OCI-M2 (cell line): ENCODE measurements at regions not wholly inside any gene's neighbourhood (a gene's known extent, or its start where the extent isn't known, plus 50 kb on each side); places are given as distances from the start of the nearest gene placed in this dataset.
"Not testable (repeated sequence)": the region's sequence is repeated elsewhere in the genome, so short reads cannot be mapped to it uniquely, and the experiment has no call there.

ENCODE experiments used
- DNase-seq: peaks from one replicate; lab custom pipeline; 2025; ENCODE audit not compliant: unreplicated experiment; lab: John Stamatoyannopoulos, UW

- no peak for DNase-seq
Measured at GRCh38 chr12:126396536-126396935, 1331.3 kb downstream of the AACS start.

- DNase-seq, result no peak
Measured at GRCh38 chr12:126397071-126397581, 1331.9 kb downstream of the AACS start.

DNA sequence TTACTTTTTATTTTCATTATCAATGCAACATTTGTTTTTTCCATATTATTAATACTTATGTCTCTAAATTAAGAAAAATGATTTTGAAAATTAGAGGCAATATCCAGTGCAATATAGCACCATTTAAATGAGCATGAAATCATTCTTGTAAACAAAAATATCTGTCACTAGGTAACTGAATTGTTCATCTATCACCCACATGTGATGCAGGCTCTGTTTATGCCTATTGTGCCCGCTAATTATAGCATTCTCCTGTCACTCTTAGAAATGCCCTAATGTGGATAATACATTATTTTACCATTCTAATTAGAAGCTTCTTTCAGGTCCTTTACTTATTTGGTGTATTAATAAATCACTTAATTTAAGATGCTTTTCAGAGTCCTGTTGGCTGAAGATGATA is 1332.4 kb downstream of the AACS start:
- DNase-seq, result no peak

DNA sequence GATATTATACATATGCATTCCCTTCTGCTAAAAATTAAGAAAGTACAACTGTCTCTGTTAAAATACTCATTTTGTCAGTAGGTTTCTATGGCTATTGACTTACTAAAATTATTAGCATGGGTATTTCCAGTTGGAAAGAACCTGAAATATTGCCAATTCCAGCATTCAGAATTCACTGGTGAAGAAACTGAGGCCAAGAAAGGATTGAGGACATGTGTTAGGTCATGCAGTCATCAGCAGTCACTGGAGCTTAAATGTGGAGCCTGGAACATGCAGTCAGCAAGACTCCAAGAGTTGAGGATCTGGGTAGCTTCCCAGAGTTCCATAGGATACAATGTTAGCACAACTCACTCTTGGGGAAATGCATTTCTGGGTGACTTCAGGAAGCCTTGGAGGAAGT is 1335.6 kb downstream of the AACS start:
- DNase-seq, result no peak

- no peak for DNase-seq
Measured at GRCh38 chr12:126404293-126404881, 1339.2 kb downstream of the AACS start.

DNA sequence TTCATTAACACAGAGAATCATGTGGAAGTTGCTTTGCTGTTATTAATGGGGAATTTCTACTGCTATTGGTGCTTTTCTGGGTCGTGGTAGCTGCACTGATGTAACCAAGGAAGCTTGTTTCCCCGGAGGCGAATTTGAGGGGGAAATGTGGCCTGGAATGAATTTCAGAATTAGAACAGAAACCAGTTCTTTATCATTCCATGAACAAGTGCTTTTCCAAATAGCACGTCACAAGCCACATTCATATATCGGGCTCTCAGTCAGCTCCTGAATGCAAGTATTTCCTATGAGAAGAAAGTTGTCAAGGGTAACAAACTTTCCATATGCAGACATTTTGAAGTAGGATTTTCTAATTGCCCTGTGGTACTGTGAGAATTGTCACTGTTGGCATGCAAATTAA is 1353.2 kb downstream of the AACS start:
- no peak for DNase-seq

DNA sequence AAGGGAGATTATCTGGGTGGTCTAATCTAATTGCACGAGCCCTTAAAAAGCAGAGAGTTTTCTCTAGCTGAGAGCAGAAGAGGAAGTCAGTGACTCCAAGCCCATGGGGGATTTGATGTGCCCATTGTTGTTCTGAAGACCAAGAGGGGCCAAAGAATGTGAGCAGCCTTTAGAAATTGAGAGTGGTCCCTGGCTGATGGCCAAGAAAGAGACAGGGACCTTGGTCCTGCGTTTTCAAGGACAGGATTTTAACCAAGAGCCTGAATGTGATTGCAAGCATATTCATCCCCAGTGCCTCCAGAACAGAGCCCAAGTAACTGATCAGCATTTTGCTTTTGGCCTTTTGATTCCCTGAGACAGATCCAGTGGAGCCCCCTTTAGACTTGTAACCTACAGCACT is 1353.9 kb downstream of the AACS start:
- DNase-seq, result no peak

GRCh38 chr12:126424696-126425095 is 1359.5 kb downstream of the AACS start:
- DNase-seq, result no peak

DNA sequence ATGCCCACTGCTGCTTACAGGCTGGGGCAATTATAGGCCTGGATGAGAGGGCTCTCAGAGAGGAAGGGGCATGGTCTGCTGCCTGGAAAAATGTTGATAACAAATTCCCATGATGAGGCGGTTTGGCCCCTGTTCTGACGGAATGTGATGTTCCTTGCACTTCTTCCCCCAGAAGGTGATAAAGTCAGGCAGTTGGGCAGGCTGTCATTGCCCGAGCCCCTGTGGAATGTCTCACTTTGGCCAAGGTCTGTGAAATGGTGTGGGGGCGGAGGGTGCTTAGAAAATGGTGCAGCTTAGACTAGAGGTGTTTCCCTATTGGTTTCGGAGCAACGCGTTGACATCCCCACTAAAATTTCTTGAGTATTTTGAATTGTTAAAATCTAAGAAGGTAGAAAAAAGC is 1360.0 kb downstream of the AACS start:
- DNase-seq, result no peak

DNA sequence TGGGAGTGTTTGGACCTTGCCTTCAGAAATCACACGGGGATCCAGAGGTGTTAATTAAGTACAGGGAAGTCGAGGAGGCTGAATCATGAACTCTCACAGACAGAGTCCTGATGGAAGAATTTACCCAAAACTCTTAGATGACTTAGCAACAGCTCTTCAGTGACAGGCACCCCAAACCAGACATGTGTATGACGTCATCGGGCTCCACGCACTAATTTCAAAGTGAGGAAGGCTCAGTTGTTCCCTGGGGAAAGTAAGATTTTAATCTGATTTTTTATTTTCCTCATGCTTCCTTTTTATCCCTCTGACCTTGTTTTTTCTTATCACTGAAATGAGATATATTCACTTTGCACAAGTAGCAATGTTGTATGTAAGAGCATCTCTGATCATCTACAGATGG is 1363.5 kb downstream of the AACS start:
- no peak for DNase-seq

DNA sequence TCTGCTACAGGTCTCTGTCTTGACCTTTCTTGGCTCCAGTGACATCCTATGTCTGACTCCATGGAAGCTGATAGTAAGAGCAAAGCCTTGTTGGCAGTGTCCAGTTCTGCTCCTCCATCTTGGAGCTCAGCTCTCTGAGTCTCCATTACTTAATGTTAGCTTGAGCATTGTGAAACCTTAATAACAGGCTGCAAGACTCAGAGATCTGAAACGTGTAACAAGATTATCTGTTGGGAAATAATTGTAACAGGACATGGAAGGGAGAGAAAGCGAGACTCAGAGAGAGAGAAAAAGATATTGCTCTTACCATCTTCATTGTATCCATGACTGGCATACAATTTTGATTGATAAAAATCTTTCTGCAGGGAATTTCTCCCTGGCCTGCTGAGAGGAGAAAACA is 1365.7 kb downstream of the AACS start:
- DNase-seq, result no peak

DNA sequence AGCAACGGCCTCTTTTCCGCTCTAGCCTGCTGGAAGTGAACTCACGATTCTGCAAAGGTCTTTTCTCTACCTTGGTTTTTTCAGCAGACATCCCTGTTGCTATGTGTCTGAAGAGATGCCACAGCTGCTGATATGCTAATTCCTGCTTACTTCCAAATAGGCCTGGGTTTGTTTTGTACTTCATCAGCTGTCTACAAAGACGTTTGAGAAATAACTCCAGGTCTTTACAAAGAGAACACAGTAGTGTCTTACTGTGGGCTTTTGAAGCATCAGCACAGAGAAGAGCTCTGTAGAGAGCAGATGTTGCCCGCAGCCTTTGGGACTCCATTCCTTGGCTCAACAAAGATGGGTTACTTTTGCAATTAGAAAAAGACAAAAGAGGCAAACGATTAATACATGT is 1366.5 kb downstream of the AACS start:
- DNase-seq, result no peak

DNA sequence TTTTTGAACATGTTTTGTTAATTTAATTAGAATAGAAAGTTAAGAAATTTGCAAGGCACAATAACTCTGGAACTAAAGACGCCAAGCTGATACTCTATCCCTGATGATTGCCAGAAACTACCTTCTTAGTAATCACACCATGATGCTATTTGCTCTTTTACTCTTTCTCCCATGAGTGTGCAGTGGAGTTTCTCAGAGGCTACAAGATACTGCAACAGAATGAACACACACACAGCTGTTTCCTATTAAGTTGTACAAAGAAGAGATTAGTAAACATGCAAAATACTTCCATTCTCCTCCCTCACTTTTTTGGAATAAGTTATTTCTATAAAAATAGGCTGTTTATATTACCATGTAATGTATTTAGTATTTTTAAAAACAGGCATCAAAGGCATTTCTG is 1367.5 kb downstream of the AACS start:
- DNase-seq, result no peak

GRCh38 chr12:126434412-126434985 is 1369.3 kb downstream of the AACS start:
- no peak for DNase-seq

- DNase-seq, result no peak
Measured at GRCh38 chr12:126436041-126436440, 1370.8 kb downstream of the AACS start.

GRCh38 chr12:126437934-126438333 is 1372.7 kb downstream of the AACS start:
- no peak for DNase-seq

DNA sequence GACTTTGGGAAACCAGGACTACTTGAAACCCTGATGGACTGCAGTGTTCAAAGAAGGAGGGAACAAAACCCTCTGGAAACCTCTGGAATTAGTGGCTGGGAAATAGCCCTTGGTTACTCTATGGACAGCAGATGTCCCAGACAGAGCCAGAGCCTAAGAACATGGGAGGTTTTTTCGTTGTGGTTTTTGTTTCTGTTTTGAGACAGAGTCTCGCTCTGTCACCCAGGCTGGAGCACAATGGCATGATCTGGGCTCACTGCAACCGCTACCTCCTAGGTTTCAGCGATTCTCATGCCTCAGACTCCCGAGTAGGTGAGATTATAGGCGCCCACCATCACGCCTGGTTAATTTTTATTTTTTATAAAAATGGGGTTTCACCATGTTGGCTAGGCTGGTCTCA is 1378.7 kb downstream of the AACS start:
- DNase-seq, result no peak

GRCh38 chr12:126447346-126447745 is 1382.1 kb downstream of the AACS start:
- no peak for DNase-seq

DNA sequence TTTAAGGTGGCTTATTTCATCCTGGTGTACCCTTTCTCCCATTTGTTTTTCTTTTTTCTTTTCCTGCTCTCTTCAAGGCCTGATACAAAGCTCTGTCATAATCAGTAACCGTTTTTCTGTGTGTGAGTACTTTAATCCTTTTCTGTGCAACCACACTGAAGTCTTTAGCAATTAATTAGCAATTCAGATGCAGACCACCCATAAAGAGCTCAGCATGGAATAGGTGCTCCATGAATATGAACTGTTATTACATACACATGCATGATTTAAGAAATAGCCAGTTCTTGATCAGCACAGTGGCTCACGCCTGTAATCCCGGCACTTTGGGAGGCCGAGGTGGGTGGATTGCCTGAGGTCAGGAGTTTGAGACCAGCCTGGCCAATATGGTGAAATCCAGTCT is 1386.6 kb downstream of the AACS start:
- no peak for DNase-seq

GRCh38 chr12:126452686-126453085 is 1387.5 kb downstream of the AACS start:
- not testable (repeated sequence) for DNase-seq

GRCh38 chr12:126454581-126454980 is 1389.3 kb downstream of the AACS start:
- DNase-seq, result no peak

- no peak for DNase-seq
Measured at GRCh38 chr12:126457776-126458175, 1392.5 kb downstream of the AACS start.

DNA sequence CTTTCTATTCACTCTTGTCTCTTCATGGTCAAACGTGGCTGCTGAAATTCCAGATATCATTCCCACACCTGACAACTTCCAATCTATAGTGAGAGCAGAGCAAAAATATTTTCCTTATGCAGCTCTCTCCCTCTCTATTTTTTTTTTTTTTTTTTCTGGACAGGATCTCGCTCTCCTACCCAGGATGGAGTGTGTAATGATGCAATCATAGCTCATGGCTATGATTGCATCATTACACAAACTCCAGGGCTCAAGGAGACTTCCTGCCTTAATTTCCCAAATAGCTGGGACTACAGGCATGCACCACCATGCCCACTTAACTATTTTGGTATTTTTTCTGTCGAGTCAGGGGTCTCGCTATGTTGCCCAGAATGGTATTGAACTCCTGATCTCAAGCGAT is 1398.9 kb downstream of the AACS start:
- no peak for DNase-seq
